ENCODE measurements at regions not wholly inside any gene's neighbourhood (a gene's known extent, or its start where the extent isn't known, plus 50 kb on each side); places are given as distances from the start of the nearest gene placed in this dataset.

- H3K36me3 ChIP-seq (ENCODE audit: insufficient read depth in 1 of 2, low read depth in 1 of 2), result no peaks in the 10 kb centered on the region
- H3K9me3 ChIP-seq, result peaks cover 27% of the 10 kb centered on the region
- DNase-seq (no peak), ATAC-seq (no peak)
- no peak overlapping the region for H3K4me3 ChIP-seq
- H3K4me1 ChIP-seq, result no peaks in the 10 kb centered on the region
- TF ChIP-seq CTCF (IDR thresholded peaks at IDR 0.05), result no peak
- intact Hi-C loops (cut with DNase I), result no loop called here
- 51 to 69% (median 65%) methylated on average over 4 of the region's 4 CpGs for WGBS, 3 donors
- H3K27me3 ChIP-seq (ENCODE audit: insufficient read depth in 3 of 3, low read length in 2 of 3), result peaks cover 0 to 2% (median 0%) of the 10 kb centered on the region in 3 donors
- no peak overlapping the region for H3K27ac ChIP-seq
These were observed 157.0 kb upstream of the OLIG3 start for GRCh38 chr6:137651178-137651577.

DNA sequence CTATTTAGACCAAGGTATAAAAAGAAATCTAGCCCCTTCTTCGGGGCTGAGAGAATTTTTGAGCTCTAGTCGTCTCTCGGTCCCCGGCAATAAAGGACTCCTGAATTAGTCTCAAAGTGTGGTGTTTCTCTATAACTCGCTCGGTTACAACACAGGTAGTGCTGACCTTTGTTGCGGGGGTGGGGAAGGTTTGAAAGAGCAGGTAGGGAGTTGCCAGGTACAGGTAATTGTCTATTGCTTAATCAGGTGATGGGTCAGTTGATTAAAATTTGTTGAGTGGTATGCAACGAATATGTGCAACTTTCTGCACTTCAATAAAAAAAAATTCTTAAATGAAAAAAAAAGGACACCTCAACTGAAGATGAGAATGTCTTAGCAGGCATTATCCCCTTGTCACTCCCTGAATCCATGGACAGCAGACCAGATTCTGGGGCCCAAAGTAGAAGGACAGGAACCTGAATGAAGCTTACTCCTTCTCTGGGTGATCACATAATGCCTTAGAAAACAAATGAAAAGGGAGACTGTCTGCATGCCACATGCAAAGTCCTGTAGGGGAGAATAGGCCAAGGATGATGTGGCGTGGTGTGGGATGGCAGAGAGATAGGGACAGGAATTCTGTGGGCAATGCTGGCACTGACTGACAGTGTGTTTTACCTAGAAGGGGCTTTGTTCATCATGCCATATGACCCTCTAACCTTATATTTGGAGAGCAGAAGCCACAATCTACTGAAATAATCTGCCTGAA is 157.6 kb upstream of the OLIG3 start:
- peaks cover 0 to 5% (median 0%) of the 10 kb centered on the region in 3 donors for H3K27me3 ChIP-seq (ENCODE audit: insufficient read depth in 3 of 3, low read length in 2 of 3)
- DNase-seq, result no peak
- 85 to 93% (median 91%) methylated on average over 9 of the region's 9 CpGs for WGBS, 3 donors
- intact Hi-C loops (cut with DNase I), result no loop called here
- H3K4me3 ChIP-seq, result no peak overlapping the region
- no peak overlapping the region for H3K27ac ChIP-seq
- H3K9me3 ChIP-seq, result peaks cover 27% of the 10 kb centered on the region
- no peaks in the 10 kb centered on the region for H3K4me1 ChIP-seq
- H3K36me3 ChIP-seq (ENCODE audit: insufficient read depth in 1 of 2, low read depth in 1 of 2), result no peaks in the 10 kb centered on the region
- ATAC-seq, result no peak
- no peak for TF ChIP-seq CTCF (IDR thresholded peaks at IDR 0.05)

DNA sequence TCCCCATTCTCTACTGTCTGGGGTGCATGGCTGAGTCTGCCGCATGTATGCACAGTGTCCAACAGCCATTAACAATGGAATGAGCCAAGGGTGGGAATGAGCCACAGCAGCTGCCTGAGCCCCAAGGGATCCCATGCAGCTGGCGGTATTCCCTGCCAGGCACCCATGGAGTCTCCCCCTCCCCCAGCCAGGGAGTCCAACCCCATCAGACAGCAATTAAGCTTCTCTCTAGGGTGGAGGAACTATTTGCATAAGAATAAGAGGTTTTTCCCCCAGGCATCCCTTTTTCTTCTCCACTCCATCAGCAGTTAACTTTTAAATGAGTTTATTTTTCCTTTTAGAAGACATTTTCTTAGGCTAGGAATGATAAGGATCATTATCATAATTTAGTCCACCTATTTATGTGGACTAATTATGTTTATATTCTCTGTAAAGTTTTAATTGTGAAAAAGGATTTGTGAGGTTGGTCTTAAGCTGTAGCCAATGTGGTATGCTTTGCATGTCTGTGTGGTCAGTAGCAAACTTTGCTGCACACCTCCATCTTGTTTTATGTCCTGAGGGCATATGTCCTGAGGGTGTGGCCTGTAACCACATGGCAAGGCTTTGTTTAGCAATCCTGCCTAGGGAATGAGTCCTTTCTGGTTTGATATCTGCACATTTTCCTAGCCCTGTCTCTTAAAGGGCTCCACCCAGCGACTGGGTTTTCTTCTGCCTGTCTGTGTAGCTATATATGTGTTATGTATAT is 158.9 kb upstream of the OLIG3 start:
- H3K27ac ChIP-seq, result no peak overlapping the region
- H3K4me1 ChIP-seq, result no peaks in the 10 kb centered on the region
- TF ChIP-seq CTCF (IDR thresholded peaks at IDR 0.05), result no peak
- peaks cover 27% of the 10 kb centered on the region for H3K9me3 ChIP-seq
- H3K27me3 ChIP-seq (ENCODE audit: insufficient read depth in 3 of 3, low read length in 2 of 3), result peaks cover 0 to 5% (median 0%) of the 10 kb centered on the region in 3 donors
- WGBS, 3 donors, result 84 to 87% (median 85%) methylated on average over 3 of the region's 3 CpGs
- no peak for DNase-seq
- H3K4me3 ChIP-seq, result no peak overlapping the region
- ATAC-seq, result no peak
- no peaks in the 10 kb centered on the region for H3K36me3 ChIP-seq (ENCODE audit: insufficient read depth in 1 of 2, low read depth in 1 of 2)
- intact Hi-C loops (cut with DNase I), result no loop called here

DNA sequence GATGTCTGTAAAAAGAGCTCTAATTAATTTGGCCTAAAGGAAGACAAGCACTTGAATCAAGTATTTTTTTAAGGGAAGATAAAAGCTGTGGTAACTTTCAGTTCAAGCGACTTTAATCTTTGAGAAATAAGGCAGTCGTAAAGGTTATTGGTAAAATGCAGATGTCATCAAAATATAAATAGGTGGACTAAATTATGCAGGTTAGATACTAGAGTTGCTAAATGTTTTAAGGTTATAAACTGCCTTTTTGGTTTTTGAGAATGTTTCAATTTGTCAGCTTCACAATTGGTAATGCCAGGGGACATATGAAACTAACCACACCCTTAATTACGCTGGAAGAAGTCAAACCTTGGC is 159.5 kb upstream of the OLIG3 start:
- peaks cover 27% of the 10 kb centered on the region for H3K9me3 ChIP-seq
- H3K36me3 ChIP-seq (ENCODE audit: insufficient read depth in 1 of 2, low read depth in 1 of 2), result no peaks in the 10 kb centered on the region
- DNase-seq (no peak), ATAC-seq (no peak)
- intact Hi-C loops (cut with DNase I), result no loop called here
- 94 to 98% (median 96%) methylated on average over 3 of the region's 3 CpGs for WGBS, 3 donors
- no peak overlapping the region for H3K4me3 ChIP-seq
- peaks cover 0 to 5% (median 0%) of the 10 kb centered on the region in 3 donors for H3K27me3 ChIP-seq (ENCODE audit: insufficient read depth in 3 of 3, low read length in 2 of 3)
- no peak overlapping the region for H3K27ac ChIP-seq
- H3K4me1 ChIP-seq, result no peaks in the 10 kb centered on the region
- no peak for TF ChIP-seq CTCF (IDR thresholded peaks at IDR 0.05)

Measured in psoas muscle (tissue), 7 donors.